ENCODE measurements at regions not wholly inside any gene's neighbourhood (a gene's known extent, or its start where the extent isn't known, plus 50 kb on each side); places are given as distances from the start of the nearest gene placed in this dataset.

DNA sequence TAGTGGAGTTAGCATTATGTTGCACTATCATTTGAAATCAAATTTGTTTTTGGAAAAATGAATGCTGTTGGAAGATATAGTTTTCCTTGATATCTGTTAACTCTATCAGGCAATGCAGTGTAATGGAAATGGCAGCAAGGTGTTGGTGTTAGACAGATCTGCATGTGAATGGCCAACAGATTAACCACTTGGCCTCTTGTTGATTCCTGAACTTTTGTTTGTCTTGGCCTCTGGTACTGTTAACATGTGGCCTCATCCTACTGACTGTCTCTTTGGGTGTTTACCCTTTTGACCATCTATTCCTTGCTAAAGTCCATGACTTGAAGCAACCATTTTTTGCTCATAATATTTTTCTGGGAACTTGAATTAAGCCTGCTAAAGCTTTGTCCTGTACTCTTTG, 110.2 kb upstream of the CDH2 start:
- TF ChIP-seq, protein P1, sequence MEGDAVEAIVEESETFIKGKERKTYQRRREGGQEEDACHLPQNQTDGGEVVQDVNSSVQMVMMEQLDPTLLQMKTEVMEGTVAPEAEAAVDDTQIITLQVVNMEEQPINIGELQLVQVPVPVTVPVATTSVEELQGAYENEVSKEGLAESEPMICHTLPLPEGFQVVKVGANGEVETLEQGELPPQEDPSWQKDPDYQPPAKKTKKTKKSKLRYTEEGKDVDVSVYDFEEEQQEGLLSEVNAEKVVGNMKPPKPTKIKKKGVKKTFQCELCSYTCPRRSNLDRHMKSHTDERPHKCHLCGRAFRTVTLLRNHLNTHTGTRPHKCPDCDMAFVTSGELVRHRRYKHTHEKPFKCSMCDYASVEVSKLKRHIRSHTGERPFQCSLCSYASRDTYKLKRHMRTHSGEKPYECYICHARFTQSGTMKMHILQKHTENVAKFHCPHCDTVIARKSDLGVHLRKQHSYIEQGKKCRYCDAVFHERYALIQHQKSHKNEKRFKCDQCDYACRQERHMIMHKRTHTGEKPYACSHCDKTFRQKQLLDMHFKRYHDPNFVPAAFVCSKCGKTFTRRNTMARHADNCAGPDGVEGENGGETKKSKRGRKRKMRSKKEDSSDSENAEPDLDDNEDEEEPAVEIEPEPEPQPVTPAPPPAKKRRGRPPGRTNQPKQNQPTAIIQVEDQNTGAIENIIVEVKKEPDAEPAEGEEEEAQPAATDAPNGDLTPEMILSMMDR (IDR thresholded peaks at IDR 0.05; ENCODE audit: control extremely low read depth, extremely low read depth) = no peak
- no peak for DNase-seq
- ATAC-seq (ENCODE audit: insufficient read depth, low FRiP score) = no peak
- H3K9ac ChIP-seq (ENCODE audit: insufficient read depth in 1 of 2, low read length in 2 of 2) = no peak overlapping the region
- no peaks in the 10 kb centered on the region for H3K9me3 ChIP-seq (ENCODE audit: control insufficient read depth in 4 of 4, insufficient read depth in 3 of 4, low read length in 3 of 4)
- H3K36me3 ChIP-seq (ENCODE audit: control insufficient read depth in 4 of 4, insufficient read depth in 4 of 4, low read length in 4 of 4) = no peaks in the 10 kb centered on the region
- H3K4me3 ChIP-seq = no peak overlapping the region
- no peak overlapping the region for H3K27ac ChIP-seq (ENCODE audit: low read depth in 1 of 2, low read length in 1 of 2)
- no peaks in the 10 kb centered on the region for H3K27me3 ChIP-seq (ENCODE audit: control insufficient read depth in 3 of 3, insufficient read depth in 3 of 3, low read length in 2 of 3)
- H3K4me1 ChIP-seq (ENCODE audit: control insufficient read depth in 5 of 5, insufficient read depth in 5 of 5, low read length in 5 of 5) = no peaks in the 10 kb centered on the region

DNA sequence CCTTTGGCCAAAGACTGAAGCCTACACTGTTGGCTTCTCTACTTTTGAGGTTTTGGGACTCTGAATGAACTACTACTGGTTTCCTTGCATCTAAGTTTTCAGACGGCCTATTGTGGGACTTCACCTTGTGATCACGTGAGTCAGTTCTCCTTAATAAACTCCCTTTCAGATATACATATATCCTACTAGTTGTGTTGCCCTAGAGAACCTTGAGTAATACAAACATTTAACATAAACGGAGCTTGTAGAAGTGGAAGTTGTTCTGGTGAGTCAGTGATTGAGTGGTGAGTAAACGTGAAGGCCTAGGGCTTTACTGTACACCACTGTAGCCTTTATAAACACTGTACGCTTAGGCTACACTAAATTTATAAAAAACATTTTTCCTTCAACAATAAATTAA, 107.2 kb upstream of the CDH2 start:
- Histone ChIP-seq H3K27ac (ENCODE audit: low read depth in 1 of 2, low read length in 1 of 2) (no peak overlapping the region), H3K4me3 (no peak overlapping the region), H3K36me3 (ENCODE audit: control insufficient read depth in 4 of 4, insufficient read depth in 4 of 4, low read length in 4 of 4) (no peaks in the 10 kb centered on the region), H3K4me1 (ENCODE audit: control insufficient read depth in 5 of 5, insufficient read depth in 5 of 5, low read length in 5 of 5) (no peaks in the 10 kb centered on the region), H3K9me3 (ENCODE audit: control insufficient read depth in 4 of 4, insufficient read depth in 3 of 4, low read length in 3 of 4) (peaks cover 0 to 5% (median 0%) of the 10 kb centered on the region in 4 donors), H3K27me3 (ENCODE audit: control insufficient read depth in 3 of 3, insufficient read depth in 3 of 3, low read length in 2 of 3) (no peaks in the 10 kb centered on the region), H3K9ac (ENCODE audit: insufficient read depth in 1 of 2, low read length in 2 of 2) (no peak overlapping the region)
- 63 to 69% methylated on average over 5 of the region's 5 CpGs for WGBS, 2 donors
- DNase-seq (no peak), ATAC-seq (ENCODE audit: insufficient read depth, low FRiP score) (no peak)
- TF ChIP-seq, protein P1 (IDR thresholded peaks at IDR 0.05; ENCODE audit: control extremely low read depth, extremely low read depth) = no peak

DNA sequence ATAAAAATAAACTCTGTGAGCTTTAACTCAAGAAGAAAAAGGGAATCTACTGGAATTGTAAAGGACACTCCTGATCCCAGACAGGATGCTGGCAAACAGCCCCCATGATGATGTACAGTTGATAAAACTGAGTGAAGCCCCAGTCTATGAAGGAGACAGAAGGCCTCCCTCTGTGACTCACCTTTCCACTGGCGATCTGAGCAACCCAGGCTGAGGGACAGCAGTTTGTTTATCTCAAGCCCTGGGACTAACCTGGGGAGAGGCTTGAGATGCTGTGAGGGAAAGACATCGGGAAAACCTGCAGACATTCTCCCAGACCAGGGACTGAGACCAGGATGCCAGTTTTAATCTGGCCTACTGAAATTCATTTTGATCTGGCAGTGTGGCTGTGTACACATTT, 104.5 kb upstream of the CDH2 start:
- no peak for ATAC-seq (ENCODE audit: insufficient read depth, low FRiP score)

DNA sequence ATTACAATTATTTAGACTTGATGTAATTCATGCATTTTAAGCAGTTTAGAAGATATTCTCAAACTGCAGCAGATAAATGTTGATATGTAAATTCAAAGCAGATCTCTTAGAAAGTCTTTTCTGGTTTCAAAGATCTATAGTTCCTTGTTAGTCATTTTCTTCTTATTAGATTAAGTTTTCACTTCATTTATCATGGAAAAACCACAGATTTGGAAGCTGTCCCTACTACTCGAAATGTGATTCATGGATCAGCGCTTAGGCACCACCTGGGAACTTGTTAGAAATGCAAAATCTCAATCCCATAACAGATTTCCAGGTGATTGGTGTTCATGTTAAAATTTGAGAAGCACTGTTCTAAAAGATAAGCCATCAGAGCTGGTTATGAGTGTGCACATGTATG, 92.8 kb upstream of the CDH2 start:
- ATAC-seq (ENCODE audit: insufficient read depth, low FRiP score) = no peak
- TF ChIP-seq, protein P1 (IDR thresholded peaks at IDR 0.05; ENCODE audit: control extremely low read depth, extremely low read depth) = no peak
- no peak overlapping the region for H3K9ac ChIP-seq (ENCODE audit: insufficient read depth in 1 of 2, low read length in 2 of 2)
- no peaks in the 10 kb centered on the region for H3K9me3 ChIP-seq (ENCODE audit: control insufficient read depth in 4 of 4, insufficient read depth in 3 of 4, low read length in 3 of 4)
- DNase-seq = no peak
- no peaks in the 10 kb centered on the region for H3K27me3 ChIP-seq (ENCODE audit: control insufficient read depth in 3 of 3, insufficient read depth in 3 of 3, low read length in 2 of 3)
- H3K4me3 ChIP-seq = no peak overlapping the region
- no peak overlapping the region for H3K27ac ChIP-seq (ENCODE audit: low read depth in 1 of 2, low read length in 1 of 2)
- H3K36me3 ChIP-seq (ENCODE audit: control insufficient read depth in 4 of 4, insufficient read depth in 4 of 4, low read length in 4 of 4) = no peaks in the 10 kb centered on the region
- 77 to 84% methylated on average over 2 of the region's 2 CpGs for WGBS, 2 donors
- H3K4me1 ChIP-seq (ENCODE audit: control insufficient read depth in 5 of 5, insufficient read depth in 5 of 5, low read length in 5 of 5) = no peaks in the 10 kb centered on the region

More for the DNA sequence above, 104.5 kb upstream of the CDH2 start:
- Histone ChIP-seq H3K27me3 (ENCODE audit: control insufficient read depth in 3 of 3, insufficient read depth in 3 of 3, low read length in 2 of 3) (no peaks in the 10 kb centered on the region), H3K36me3 (ENCODE audit: control insufficient read depth in 4 of 4, insufficient read depth in 4 of 4, low read length in 4 of 4) (no peaks in the 10 kb centered on the region), H3K9me3 (ENCODE audit: control insufficient read depth in 4 of 4, insufficient read depth in 3 of 4, low read length in 3 of 4) (peaks cover 0 to 5% (median 0%) of the 10 kb centered on the region in 4 donors), H3K27ac (ENCODE audit: low read depth in 1 of 2, low read length in 1 of 2) (no peak overlapping the region), H3K4me3 (no peak overlapping the region), H3K9ac (ENCODE audit: insufficient read depth in 1 of 2, low read length in 2 of 2) (no peak overlapping the region), H3K4me1 (ENCODE audit: control insufficient read depth in 5 of 5, insufficient read depth in 5 of 5, low read length in 5 of 5) (no peaks in the 10 kb centered on the region)
- TF ChIP-seq, protein P1 (IDR thresholded peaks at IDR 0.05; ENCODE audit: control extremely low read depth, extremely low read depth) = no peak
- no peak for DNase-seq
- 60 to 66% methylated on average over 2 of the region's 2 CpGs for WGBS, 2 donors

Data from lung (tissue), 11 donors.